Activated CD4-positive, alpha-beta T cell treated with anti-CD3 and anti-CD28 coated beads for 36 hours (primary cell): ENCODE measurements at regions not wholly inside any gene's neighbourhood (a gene's known extent, or its start where the extent isn't known, plus 50 kb on each side); places are given as distances from the start of the nearest gene placed in this dataset.
A peak's percentile ranks its signal among the peaks of the same experiment; 100 is the strongest.

ENCODE experiments used
- ATAC-seq: fragments of 200-7000 bp; cut with Tn5 transposase; one replicate; pipeline ENCODE4 v1.10.0; 2021; ENCODE audit warnings: mild to moderate bottlenecking, moderate library complexity
- CTCF ChIA-PET: fragments of 350-600 bp; sonication (Branson Sonifier 250); formaldehyde crosslinking; loops from one replicate; lab custom pipeline; 2021; ENCODE audit warnings: antibody characterized with exemption; lab: Charles Lee
- POLR2A ChIA-PET: fragments of 350-600 bp; sonication (Branson Sonifier 250); formaldehyde crosslinking; loops from one replicate; lab custom pipeline; 2021; ENCODE audit warnings: antibody characterized with exemption, inconsistent platforms; lab: Charles Lee
- DNase-seq: peaks from one replicate; pipeline ENCODE4 v3.0.0-alpha.2; 2020
- H3K27ac Mint-ChIP-seq: one replicate; pipeline ENCODE4 v1.8.0; 2021; ENCODE audit warnings: mixed read lengths
- H3K27me3 Mint-ChIP-seq: one replicate; pipeline ENCODE4 v1.8.0; 2021; ENCODE audit warnings: mixed read lengths
- H3K36me3 Mint-ChIP-seq: one replicate; pipeline ENCODE4 v1.8.0; 2021; ENCODE audit warnings: low read depth, mixed read lengths
- H3K4me1 Mint-ChIP-seq: one replicate; pipeline ENCODE4 v1.8.0; 2021; ENCODE audit warnings: mixed read lengths
- H3K4me3 Mint-ChIP-seq: one replicate; pipeline ENCODE4 v1.8.0; 2021; ENCODE audit warnings: mild to moderate bottlenecking, moderate library complexity, mixed read lengths
- H3K9me3 Mint-ChIP-seq: one replicate; pipeline ENCODE4 v1.8.0; 2021; ENCODE audit warnings: low read depth, mixed read lengths
- intact Hi-C, 2 experiments: fragments of 100-400 bp; cut with DNase I in 1 of 2; cut with micrococcal nuclease in 1 of 2; formaldehyde crosslinking; loops; one replicate each; pipeline versions ENCODE4 v1.14.2 to v1.15.1; 2022 to 2024; cut with DNase I, micrococcal nuclease

- no peaks in the 10 kb centered on the region for H3K36me3 Mint-ChIP-seq
- H3K27ac Mint-ChIP-seq, result no peak overlapping the region
- ATAC-seq, result no peak
- POLR2A ChIA-PET, result no interaction called here
- H3K27me3 Mint-ChIP-seq, result no peaks in the 10 kb centered on the region
- no peak overlapping the region for H3K4me3 Mint-ChIP-seq
- no peak for DNase-seq
- H3K9me3 Mint-ChIP-seq, result no peaks in the 10 kb centered on the region
- H3K4me1 Mint-ChIP-seq, result no peaks in the 10 kb centered on the region
- intact Hi-C loops, result no loop called here
- CTCF ChIA-PET, result interaction anchor here (1.1 kb wide), 1 partner anchor 23 kb away, joined by 3 read pairs; no protein-coding TSS in a partner anchor
Measured at GRCh38 chr14:75371297-75371696, 56.5 kb upstream of the JDP2 start.

GRCh38 chr14:75372260-75372659 lies 55.6 kb upstream of the JDP2 start:
- DNase-seq (no peak), ATAC-seq (no peak)
- Mint-ChIP-seq H3K36me3 (no peaks in the 10 kb centered on the region), H3K9me3 (no peaks in the 10 kb centered on the region), H3K27me3 (no peaks in the 10 kb centered on the region), H3K27ac (no peak overlapping the region), H3K4me1 (no peaks in the 10 kb centered on the region), H3K4me3 (no peak overlapping the region)
- CTCF ChIA-PET, result no interaction called here
- intact Hi-C loops, result no loop called here
- POLR2A ChIA-PET, result no interaction called here

DNA sequence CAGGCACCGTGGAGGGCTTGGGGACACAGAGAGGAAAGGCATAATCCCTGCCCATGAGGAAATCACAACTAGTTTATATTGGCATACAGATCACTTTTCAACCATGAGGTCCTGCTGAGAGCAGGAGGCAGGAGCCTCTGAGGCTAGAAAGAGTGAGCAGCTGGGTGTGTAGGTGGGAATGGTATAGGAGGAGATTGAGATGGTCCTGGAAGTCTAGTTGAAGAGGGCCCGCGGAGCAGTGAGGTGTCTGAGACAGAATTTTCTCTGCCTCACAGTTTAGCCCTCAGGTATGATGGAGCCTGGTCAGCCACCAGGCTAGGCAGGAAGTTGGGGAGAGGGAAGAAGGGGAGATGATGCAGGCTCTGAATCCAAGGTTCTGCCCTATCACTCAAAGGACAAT lies 54.7 kb upstream of the JDP2 start:
- H3K36me3 Mint-ChIP-seq, result no peaks in the 10 kb centered on the region

DNA sequence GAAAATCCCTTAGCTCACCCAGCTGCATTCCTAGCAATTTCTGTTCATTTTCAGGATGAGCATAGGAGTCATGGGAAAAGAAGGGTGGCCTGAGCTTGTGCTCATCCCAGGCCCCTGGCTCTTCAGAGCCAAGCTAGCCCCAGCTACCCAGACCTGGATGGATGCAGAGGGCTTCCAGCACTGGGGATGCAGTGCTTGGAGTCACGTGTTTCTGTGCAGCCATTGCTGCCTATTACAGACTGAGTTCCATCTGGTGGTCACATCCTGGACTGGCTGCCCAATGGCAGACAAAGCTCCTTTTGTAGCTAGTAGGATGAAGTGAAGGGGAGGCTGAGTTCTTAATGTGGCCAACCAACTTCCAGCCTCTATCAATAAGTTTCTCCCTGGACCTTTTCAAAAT lies 54.2 kb upstream of the JDP2 start:
- no peak overlapping the region for H3K27ac Mint-ChIP-seq
- ATAC-seq (no peak), DNase-seq (no peak)
- CTCF ChIA-PET, result interaction anchor here (0.7 to 1.3 kb wide), 2 partner anchors 115 to 365 kb away, joined by 3 to 4 read pairs; no protein-coding TSS in a partner anchor
- no peaks in the 10 kb centered on the region for H3K36me3 Mint-ChIP-seq
- no peaks in the 10 kb centered on the region for H3K27me3 Mint-ChIP-seq
- intact Hi-C loops, result no loop called here
- no peak overlapping the region for H3K4me3 Mint-ChIP-seq
- H3K4me1 Mint-ChIP-seq, result no peaks in the 10 kb centered on the region
- H3K9me3 Mint-ChIP-seq, result no peaks in the 10 kb centered on the region
- POLR2A ChIA-PET, result no interaction called here

More for the DNA sequence above, 54.7 kb upstream of the JDP2 start:
- DNase-seq, result no peak
- CTCF ChIA-PET, result interaction anchor here (0.7 kb wide), 1 partner anchor 365 kb away, joined by 4 read pairs; no protein-coding TSS in a partner anchor
- Mint-ChIP-seq H3K4me1 (no peaks in the 10 kb centered on the region), H3K4me3 (no peak overlapping the region), H3K9me3 (no peaks in the 10 kb centered on the region), H3K27me3 (no peaks in the 10 kb centered on the region), H3K27ac (no peak overlapping the region)
- intact Hi-C loops, result no loop called here
- POLR2A ChIA-PET, result no interaction called here
- no peak for ATAC-seq

DNA sequence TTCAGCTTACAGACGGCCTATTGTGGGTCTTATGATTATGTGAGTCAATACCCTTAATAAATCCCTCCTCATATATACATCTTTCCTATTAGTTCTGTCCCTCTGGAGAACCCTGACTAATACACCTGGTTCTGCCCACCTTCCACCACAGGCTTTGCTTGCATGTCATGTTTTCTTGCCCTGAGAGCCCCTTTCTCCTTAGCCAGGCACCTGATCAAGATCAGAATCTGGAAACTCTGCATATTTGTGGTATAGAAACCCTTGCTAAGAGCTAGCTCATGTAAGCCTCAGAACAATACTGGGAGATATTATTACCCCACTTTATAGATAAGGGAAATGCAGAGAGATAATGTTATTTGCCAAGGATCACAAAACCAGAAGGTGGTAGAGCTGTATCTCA lies 52.9 kb upstream of the JDP2 start:
- ChIA-PET CTCF (interaction anchor here (1.3 kb wide), 1 partner anchor 114 kb away, joined by 3 read pairs; no protein-coding TSS in a partner anchor), POLR2A (no interaction called here)
- no peaks in the 10 kb centered on the region for H3K27me3 Mint-ChIP-seq
- no peak for ATAC-seq
- no peak overlapping the region for H3K27ac Mint-ChIP-seq
- H3K4me3 Mint-ChIP-seq, result no peak overlapping the region
- no peak for DNase-seq
- no peaks in the 10 kb centered on the region for H3K9me3 Mint-ChIP-seq
- H3K4me1 Mint-ChIP-seq, result no peaks in the 10 kb centered on the region
- intact Hi-C loops, result no loop called here
- no peaks in the 10 kb centered on the region for H3K36me3 Mint-ChIP-seq

DNA sequence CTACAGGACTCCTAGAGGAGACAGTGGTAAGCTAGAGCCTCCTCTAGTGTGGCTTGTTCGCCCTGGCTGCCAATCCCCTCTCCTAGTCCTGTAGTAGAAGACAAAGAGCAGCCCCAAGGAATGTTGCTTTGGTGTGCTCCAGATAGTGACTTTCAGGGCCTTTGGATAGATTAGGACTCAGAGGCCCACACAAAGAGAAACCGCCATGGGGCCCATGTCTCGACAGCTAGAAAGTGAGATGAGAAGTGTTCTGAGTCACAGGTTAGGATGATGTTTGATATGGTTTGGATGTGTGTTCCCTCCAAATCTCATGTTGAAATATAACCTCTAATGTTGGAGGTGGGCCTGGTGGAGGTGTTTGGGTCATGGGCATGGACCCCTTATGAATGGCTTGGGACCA lies 51.8 kb upstream of the JDP2 start:
- Mint-ChIP-seq H3K4me1 (no peaks in the 10 kb centered on the region), H3K4me3 (no peak overlapping the region), H3K27me3 (no peaks in the 10 kb centered on the region), H3K9me3 (no peaks in the 10 kb centered on the region), H3K27ac (no peak overlapping the region), H3K36me3 (no peaks in the 10 kb centered on the region)
- CTCF ChIA-PET, result no interaction called here
- POLR2A ChIA-PET, result no interaction called here
- intact Hi-C loops, result no loop called here
- DNase-seq, result peak; percentile 31
- peak; percentile 77 for ATAC-seq
